Naive thymus-derived CD4-positive, alpha-beta T cell (primary cell): ENCODE measurements at regions not wholly inside any gene's neighbourhood (a gene's known extent, or its start where the extent isn't known, plus 50 kb on each side); places are given as distances from the start of the nearest gene placed in this dataset.
"Not testable (repeated sequence)": the region's sequence is repeated elsewhere in the genome, so short reads cannot be mapped to it uniquely, and the experiment has no call there.

ENCODE experiments used
- ATAC-seq: fragments of 150-1000 bp; cut with Tn5 transposase; 2 replicates; pipeline ENCODE4 v1.10.0; 2021; ENCODE audit warnings: mild to moderate bottlenecking, moderate library complexity
- CTCF ChIA-PET: fragments of 350-600 bp; sonication (Branson Sonifier 250); formaldehyde crosslinking; loops from one replicate; lab custom pipeline; 2021; ENCODE audit warnings: antibody characterized with exemption; lab: Charles Lee
- POLR2A ChIA-PET: fragments of 350-600 bp; sonication (Branson Sonifier 250); formaldehyde crosslinking; loops from one replicate; lab custom pipeline; 2021; ENCODE audit warnings: antibody characterized with exemption, inconsistent platforms; lab: Charles Lee
- DNase-seq, 9 donors: peaks; one replicate each; pipeline versions ENCODE4 v3.0.0 to v3.0.0-alpha.2; 2020 to 2022; ENCODE audit warnings: mixed read lengths in 1 of 9
- H3K27ac ChIP-seq: one replicate; pipeline ENCODE4 v1.7.0; 2013; ENCODE audit warnings: mild to moderate bottlenecking, low read depth, low read length, moderate library complexity
- H3K27me3 ChIP-seq, 2 donors: one replicate each; pipeline ENCODE4 v1.7.0; 2013; ENCODE audit warnings: low read length in 2 of 2, mild to moderate bottlenecking in 2 of 2, moderate library complexity in 2 of 2; ENCODE audit not compliant: control insufficient read depth in 2 of 2, insufficient read depth in 2 of 2
- H3K36me3 ChIP-seq, 3 experiments: 1 replicate in 2 of 3; 2 replicates in 1 of 3; pipeline ENCODE4 v1.7.0; 2013; ENCODE audit warnings: low read length in 3 of 3, mild to moderate bottlenecking in 3 of 3, moderate library complexity in 1 of 3; ENCODE audit not compliant: insufficient read depth in 3 of 3, control insufficient read depth in 2 of 3
- H3K4me1 ChIP-seq, 2 donors: one replicate each; pipeline ENCODE4 v1.7.0; 2013; ENCODE audit warnings: low read length in 2 of 2, mild to moderate bottlenecking in 2 of 2, moderate library complexity in 1 of 2; ENCODE audit not compliant: control insufficient read depth in 2 of 2, insufficient read depth in 2 of 2
- H3K4me3 ChIP-seq: 2 replicates; pipeline ENCODE4 v1.7.0; 2013; ENCODE audit warnings: mild to moderate bottlenecking, low read length
- H3K9me3 ChIP-seq, 3 experiments: 1 replicate in 2 of 3; 2 replicates in 1 of 3; pipeline ENCODE4 v1.7.0; 2013; ENCODE audit warnings: low read length in 3 of 3; ENCODE audit not compliant: control insufficient read depth in 2 of 3
- H3K27ac Mint-ChIP-seq, 9 donors: one replicate each; pipeline ENCODE4 v1.8.0; 2020 to 2022; ENCODE audit warnings: mixed read lengths in 9 of 9, mild to moderate bottlenecking in 8 of 9, moderate library complexity in 5 of 9, inconsistent platforms in 2 of 9
- H3K27me3 Mint-ChIP-seq, 5 donors: one replicate each; pipeline ENCODE4 v1.8.0; 2021 to 2022; ENCODE audit warnings: mixed read lengths in 5 of 5, mild to moderate bottlenecking in 1 of 5
- H3K36me3 Mint-ChIP-seq, 5 donors: one replicate each; pipeline ENCODE4 v1.8.0; 2020 to 2022; ENCODE audit warnings: mixed read lengths in 5 of 5, mild to moderate bottlenecking in 3 of 5, inconsistent platforms in 1 of 5
- H3K4me1 Mint-ChIP-seq, 7 donors: one replicate each; pipeline ENCODE4 v1.8.0; 2020 to 2022; ENCODE audit warnings: mixed read lengths in 7 of 7, mild to moderate bottlenecking in 3 of 7, inconsistent platforms in 1 of 7
- H3K4me3 Mint-ChIP-seq, 10 donors: one replicate each; pipeline ENCODE4 v1.8.0; 2020 to 2022; ENCODE audit warnings: mild to moderate bottlenecking in 10 of 10, mixed read lengths in 10 of 10, moderate library complexity in 6 of 10, inconsistent platforms in 2 of 10
- H3K9me3 Mint-ChIP-seq, 11 donors: one replicate each; pipeline ENCODE4 v1.8.0; 2020 to 2022; ENCODE audit warnings: mixed read lengths in 11 of 11, mild to moderate bottlenecking in 4 of 11, inconsistent platforms in 1 of 11, moderate library complexity in 1 of 11
- intact Hi-C, 2 donors: fragments of 100-400 bp; cut with micrococcal nuclease; formaldehyde crosslinking; loops; one replicate each; pipeline ENCODE4 v1.15.1; 2023

GRCh38 chr2:87500421-87500820, 247.5 kb upstream of the PLGLB2 start:
- peak overlapping the region in 8 of 10 donors; percentile 53 to 80 (median 68) for H3K4me3 Mint-ChIP-seq
- ATAC-seq, intact Hi-C loops, H3K36me3 Mint-ChIP-seq, POLR2A ChIA-PET, H3K27me3 ChIP-seq, H3K9me3 ChIP-seq, H3K27me3 Mint-ChIP-seq, CTCF ChIA-PET, H3K4me3 ChIP-seq, H3K36me3 ChIP-seq, DNase-seq, H3K9me3 Mint-ChIP-seq: not testable (repeated sequence)
- Histone ChIP-seq H3K27ac (peak overlapping the region; percentile 60), H3K4me1 (peaks cover 0 to 16% of the 10 kb centered on the region in 2 donors)
- H3K4me1 Mint-ChIP-seq, result peaks cover 0 to 11% (median 10%) of the 10 kb centered on the region in 7 donors
- peak overlapping the region; percentile 92 to 98 (median 94) for H3K27ac Mint-ChIP-seq

DNA sequence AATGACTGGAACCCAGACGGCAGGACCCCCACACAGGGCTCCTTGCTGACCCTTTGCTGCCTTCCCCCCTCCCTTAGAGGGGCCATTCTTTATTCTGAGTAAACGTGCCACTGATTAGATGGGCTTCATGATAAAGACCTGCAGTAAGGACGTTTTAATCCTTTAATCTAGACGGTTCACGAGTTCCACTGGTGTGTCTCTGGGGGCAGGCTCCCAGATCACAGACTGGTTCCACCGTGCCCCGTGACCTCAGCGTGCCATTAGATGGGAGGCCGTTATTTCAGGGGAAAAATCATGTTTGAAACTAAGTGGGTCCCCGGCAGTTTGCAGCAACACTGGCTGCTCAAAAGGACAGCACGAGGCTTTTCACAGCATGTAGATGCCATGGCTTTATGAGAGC, 246.9 kb upstream of the PLGLB2 start:
- CTCF ChIA-PET, H3K27ac ChIP-seq, intact Hi-C loops: not testable (repeated sequence)

DNA sequence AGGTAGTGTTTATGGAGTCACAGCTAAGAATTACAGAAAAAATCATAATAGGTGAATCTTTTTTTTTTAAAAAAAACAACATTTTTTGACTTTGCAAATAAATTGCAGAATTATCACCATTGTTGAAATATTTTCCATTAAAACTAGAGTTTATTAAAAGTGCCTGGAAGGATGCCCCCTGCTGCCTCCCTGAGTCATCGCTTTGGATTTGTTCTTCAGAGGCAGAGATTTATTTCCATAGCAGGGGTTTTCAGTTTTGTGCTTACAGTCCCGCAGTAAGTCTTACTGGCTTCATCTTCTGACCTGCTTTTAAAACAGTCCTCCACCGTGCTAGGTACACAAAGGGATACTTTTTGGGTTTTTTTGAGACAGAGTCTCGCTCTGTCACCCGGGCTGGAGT, 244.9 kb upstream of the PLGLB2 start:
- CTCF ChIA-PET, H3K9me3 ChIP-seq, H3K36me3 ChIP-seq, ATAC-seq, intact Hi-C loops, H3K4me3 Mint-ChIP-seq, DNase-seq, H3K36me3 Mint-ChIP-seq, H3K27me3 Mint-ChIP-seq, H3K9me3 Mint-ChIP-seq, H3K27me3 ChIP-seq, H3K27ac ChIP-seq, POLR2A ChIA-PET, H3K27ac Mint-ChIP-seq, H3K4me3 ChIP-seq: not testable (repeated sequence)
- peaks cover 0 to 11% (median 10%) of the 10 kb centered on the region in 7 donors for H3K4me1 Mint-ChIP-seq
- peaks cover under 1 to 10% of the 10 kb centered on the region in 2 donors for H3K4me1 ChIP-seq

More for the DNA sequence above, 246.9 kb upstream of the PLGLB2 start:
- H3K4me3 Mint-ChIP-seq, POLR2A ChIA-PET, H3K36me3 Mint-ChIP-seq, ATAC-seq, H3K9me3 Mint-ChIP-seq, H3K4me3 ChIP-seq, DNase-seq, H3K36me3 ChIP-seq, H3K27me3 ChIP-seq, H3K27me3 Mint-ChIP-seq, H3K9me3 ChIP-seq: not testable (repeated sequence)
- peak overlapping the region in 6 of 9 donors; percentile 38 to 95 (median 83) for H3K27ac Mint-ChIP-seq
- H3K4me1 ChIP-seq, result peaks cover 0 to 13% of the 10 kb centered on the region in 2 donors
- peaks cover 0 to 11% (median 10%) of the 10 kb centered on the region in 7 donors for H3K4me1 Mint-ChIP-seq

- H3K4me1 ChIP-seq, result peaks cover 6 to 21% of the 10 kb centered on the region in 2 donors
- H3K27me3 Mint-ChIP-seq, H3K36me3 Mint-ChIP-seq, H3K27ac Mint-ChIP-seq, DNase-seq, H3K36me3 ChIP-seq, intact Hi-C loops, H3K4me3 Mint-ChIP-seq, ATAC-seq, H3K27ac ChIP-seq, H3K9me3 ChIP-seq, POLR2A ChIA-PET, H3K4me3 ChIP-seq, H3K9me3 Mint-ChIP-seq, H3K27me3 ChIP-seq, CTCF ChIA-PET: not testable (repeated sequence)
- peaks cover 0 to 14% (median 12%) of the 10 kb centered on the region in 7 donors for H3K4me1 Mint-ChIP-seq
These were observed 242.6 kb upstream of the PLGLB2 start for GRCh38 chr2:87505239-87505638.

- peaks cover 0 to 14% (median 10%) of the 10 kb centered on the region in 7 donors for H3K4me1 Mint-ChIP-seq
- not testable (repeated sequence) for H3K36me3 Mint-ChIP-seq
These were observed 242.0 kb upstream of the PLGLB2 start for GRCh38 chr2:87505909-87506308.

GRCh38 chr2:87507378-87508348, 240.2 kb upstream of the PLGLB2 start:
- peak overlapping the region; percentile 75 for H3K27ac ChIP-seq
- POLR2A ChIA-PET, H3K36me3 ChIP-seq, CTCF ChIA-PET, intact Hi-C loops, H3K27me3 ChIP-seq, H3K9me3 Mint-ChIP-seq, H3K4me3 ChIP-seq, H3K9me3 ChIP-seq, H3K36me3 Mint-ChIP-seq, H3K27me3 Mint-ChIP-seq: not testable (repeated sequence)
- ATAC-seq, result peak; percentile 84
- Mint-ChIP-seq H3K4me1 (peaks cover 0 to 14% (median 11%) of the 10 kb centered on the region in 7 donors), H3K4me3 (peak overlapping the region in 2 of 10 donors; percentile 25 to 35), H3K27ac (peak overlapping the region; percentile 76 to 95 (median 89))
- peaks cover 6 to 15% of the 10 kb centered on the region in 2 donors for H3K4me1 ChIP-seq
- DNase-seq, result peak in 7 of 9 donors; percentile 50 to 82 (median 62)

More at GRCh38 chr2:87505909-87506308, 242.0 kb upstream of the PLGLB2 start:
- H3K4me3 ChIP-seq, H3K36me3 ChIP-seq, ATAC-seq, H3K27ac Mint-ChIP-seq, CTCF ChIA-PET, H3K27ac ChIP-seq, H3K4me3 Mint-ChIP-seq, intact Hi-C loops, H3K9me3 Mint-ChIP-seq, H3K27me3 ChIP-seq, DNase-seq, POLR2A ChIA-PET, H3K9me3 ChIP-seq, H3K27me3 Mint-ChIP-seq: not testable (repeated sequence)
- peaks cover 6 to 17% of the 10 kb centered on the region in 2 donors for H3K4me1 ChIP-seq
